ENCODE measurements at regions not wholly inside any gene's neighbourhood (a gene's known extent, or its start where the extent isn't known, plus 50 kb on each side); places are given as distances from the start of the nearest gene placed in this dataset.

- no peak for TF ChIP-seq CTCF (conservative IDR thresholded peaks at IDR 0.05; ENCODE audit: control insufficient read depth, insufficient read depth, low read depth, low read length)
- no peak overlapping the region for H3K4me3 ChIP-seq (ENCODE audit: control insufficient read depth, low read depth, low read length)
- no peak for DNase-seq (ENCODE audit: low read depth)
These were observed 449.3 kb upstream of the BOD1L1 start for GRCh38 chr4:14076776-14077175.

GRCh38 chr4:14078326-14078725, 450.8 kb upstream of the BOD1L1 start:
- H3K4me3 ChIP-seq (ENCODE audit: control insufficient read depth, low read depth, low read length) = no peak overlapping the region
- no peak for TF ChIP-seq CTCF (conservative IDR thresholded peaks at IDR 0.05; ENCODE audit: control insufficient read depth, insufficient read depth, low read depth, low read length)
- DNase-seq (ENCODE audit: low read depth) = no peak

GRCh38 chr4:14079601-14080000, 452.1 kb upstream of the BOD1L1 start:
- DNase-seq (ENCODE audit: low read depth) = no peak
- no peak overlapping the region for H3K4me3 ChIP-seq (ENCODE audit: control insufficient read depth, low read depth, low read length)
- no peak for TF ChIP-seq CTCF (conservative IDR thresholded peaks at IDR 0.05; ENCODE audit: control insufficient read depth, insufficient read depth, low read depth, low read length)

GRCh38 chr4:14083150-14083549, 455.6 kb upstream of the BOD1L1 start:
- TF ChIP-seq CTCF (conservative IDR thresholded peaks at IDR 0.05; ENCODE audit: control insufficient read depth, insufficient read depth, low read depth, low read length) = no peak
- H3K4me3 ChIP-seq (ENCODE audit: control insufficient read depth, low read depth, low read length) = no peak overlapping the region
- no peak for DNase-seq (ENCODE audit: low read depth)

- no peak for TF ChIP-seq CTCF (conservative IDR thresholded peaks at IDR 0.05; ENCODE audit: control insufficient read depth, insufficient read depth, low read depth, low read length)
These were observed 457.1 kb upstream of the BOD1L1 start for GRCh38 chr4:14084598-14084997.

GRCh38 chr4:14087459-14087858, 459.9 kb upstream of the BOD1L1 start:
- H3K4me3 ChIP-seq (ENCODE audit: control insufficient read depth, low read depth, low read length) = no peak overlapping the region
- DNase-seq (ENCODE audit: low read depth) = no peak
- TF ChIP-seq CTCF (conservative IDR thresholded peaks at IDR 0.05; ENCODE audit: control insufficient read depth, insufficient read depth, low read depth, low read length) = no peak

More at GRCh38 chr4:14084598-14084997, 457.1 kb upstream of the BOD1L1 start:
- H3K4me3 ChIP-seq (ENCODE audit: control insufficient read depth, low read depth, low read length) = no peak overlapping the region
- DNase-seq (ENCODE audit: low read depth) = no peak

- H3K4me3 ChIP-seq (ENCODE audit: control insufficient read depth, low read depth, low read length) = no peak overlapping the region
- no peak for TF ChIP-seq CTCF (conservative IDR thresholded peaks at IDR 0.05; ENCODE audit: control insufficient read depth, insufficient read depth, low read depth, low read length)
- DNase-seq (ENCODE audit: low read depth) = no peak
These were observed 460.4 kb upstream of the BOD1L1 start for GRCh38 chr4:14087921-14088320.

Measured in fibroblast of mammary gland (primary cell).